Esophagus muscularis mucosa (tissue), 4 donors: ENCODE measurements at regions not wholly inside any gene's neighbourhood (a gene's known extent, or its start where the extent isn't known, plus 50 kb on each side); places are given as distances from the start of the nearest gene placed in this dataset.

ENCODE experiments used
- DNase-seq: peaks from one replicate; pipeline ENCODE4 v3.0.0-alpha.2; 2017; ENCODE audit errors: extremely low spot score
- H3K27ac ChIP-seq, 4 donors: fragments of 200-600 bp; sonication (generic); replicated peaks in 1 of 4; 1 replicate in 3 of 4; 2 replicates in 1 of 4; pipeline ENCODE4 v1.5.1; 2016 to 2019; ENCODE audit warnings: mild to moderate bottlenecking in 1 of 4
- H3K27me3 ChIP-seq, 4 donors: fragments of 200-600 bp; sonication (generic); one replicate each; pipeline versions ENCODE4 v1.5.1 to v1.6.0; 2016 to 2019
- H3K36me3 ChIP-seq, 4 donors: fragments of 200-600 bp; sonication (generic); one replicate each; pipeline ENCODE4 v1.5.1; 2016 to 2019
- H3K4me1 ChIP-seq, 4 donors: fragments of 200-600 bp; sonication (generic); one replicate each; pipeline ENCODE4 v1.5.1; 2016 to 2019
- H3K4me3 ChIP-seq, 4 donors: fragments of 200-600 bp; sonication (generic); 1 replicate in 2 of 4; 2 replicates in 2 of 4; pipeline ENCODE4 v1.5.1; 2016 to 2019; ENCODE audit warnings: mild to moderate bottlenecking in 4 of 4, moderate library complexity in 1 of 4
- H3K9me3 ChIP-seq, 4 donors: fragments of 200-600 bp; sonication (generic); 1 replicate in 3 of 4; 2 replicates in 1 of 4; pipeline ENCODE4 v1.5.1; 2016 to 2019
- CTCF ChIP-seq, 3 experiments: fragments of 200-600 bp in 2 of 3; fragments of 450-650 bp in 1 of 3; sonication (generic) in 2 of 3; IDR thresholded peaks; one replicate each; pipeline ENCODE4 v1.5.1; 2017 to 2019; ENCODE audit warnings: antibody characterized with exemption in 3 of 3, mild to moderate bottlenecking in 2 of 3, moderate library complexity in 1 of 3
- EP300 ChIP-seq: sonication (generic); formaldehyde crosslinking; IDR thresholded peaks from one replicate; pipeline ENCODE4 v1.6.1; 2017; ENCODE audit warnings: antibody characterized with exemption
- POLR2A ChIP-seq: fragments of 450-650 bp; IDR thresholded peaks from one replicate; pipeline ENCODE4 v1.6.1; 2017; ENCODE audit warnings: antibody characterized with exemption, moderate library complexity, mild to moderate bottlenecking, low read depth
- POLR2AphosphoS5 ChIP-seq, 2 donors: sonication (generic); formaldehyde crosslinking; IDR thresholded peaks; one replicate each; pipeline ENCODE4 v1.6.1; 2017; ENCODE audit warnings: antibody characterized with exemption in 2 of 2
- WGBS: methylation state at CpG from one replicate; pipeline ENCODE4 v1.1.5; 2018; 5-methylcytosine and 5-hydroxymethylcytosine counted together
- intact Hi-C: fragments of 100-400 bp; cut with DNase I; formaldehyde crosslinking; loops from one replicate; pipeline ENCODE4 v1.15.1; 2023

DNA sequence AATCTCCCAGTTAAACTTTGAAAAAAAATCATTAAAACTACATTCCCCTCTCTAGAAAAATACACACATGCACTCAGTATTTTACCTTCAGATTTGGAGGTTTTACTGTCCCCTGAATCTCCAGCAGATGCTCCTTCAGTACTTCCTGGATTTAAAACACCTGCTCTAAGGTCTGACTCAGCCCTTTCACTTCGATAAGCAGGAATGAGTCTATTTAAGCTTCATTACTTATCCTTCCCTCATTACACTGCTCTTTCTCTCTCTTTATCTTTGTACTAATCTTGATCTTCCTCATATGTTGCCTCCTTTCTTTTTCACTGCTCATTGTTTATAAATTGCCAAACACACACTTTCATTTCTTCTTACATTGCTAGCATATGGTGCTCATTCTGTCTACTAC is 443.9 kb downstream of the DIPK2A start:
- TF ChIP-seq POLR2A (no peak), POLR2AphosphoS5 (IDR thresholded peaks at IDR 0.05) (no peak), CTCF (IDR thresholded peaks at IDR 0.05) (no peak)
- intact Hi-C loops: no loop called here
- WGBS: 50% methylated on average over 1 of the region's 1 CpG

GRCh38 chr3:144424606-144425005 is 453.0 kb downstream of the DIPK2A start:
- Histone ChIP-seq H3K4me1 (peaks cover 0 to 11% (median 8%) of the 10 kb centered on the region in 4 donors), H3K27me3 (no peaks in the 10 kb centered on the region), H3K36me3 (no peaks in the 10 kb centered on the region), H3K9me3 (no peaks in the 10 kb centered on the region), H3K27ac (no peak overlapping the region), H3K4me3 (no peak overlapping the region)
- WGBS: 42% methylated on average over 4 of the region's 4 CpGs
- no peak for DNase-seq
- TF ChIP-seq POLR2AphosphoS5 (IDR thresholded peaks at IDR 0.05): no peak
- intact Hi-C loops: no loop called here

More for the DNA sequence above, 443.9 kb downstream of the DIPK2A start:
- H3K4me1 ChIP-seq: no peaks in the 10 kb centered on the region
- DNase-seq: no peak
- no peaks in the 10 kb centered on the region for H3K27me3 ChIP-seq
- H3K36me3 ChIP-seq: no peaks in the 10 kb centered on the region
- H3K9me3 ChIP-seq: no peaks in the 10 kb centered on the region
- no peak overlapping the region for H3K4me3 ChIP-seq
- no peak overlapping the region for H3K27ac ChIP-seq

DNA sequence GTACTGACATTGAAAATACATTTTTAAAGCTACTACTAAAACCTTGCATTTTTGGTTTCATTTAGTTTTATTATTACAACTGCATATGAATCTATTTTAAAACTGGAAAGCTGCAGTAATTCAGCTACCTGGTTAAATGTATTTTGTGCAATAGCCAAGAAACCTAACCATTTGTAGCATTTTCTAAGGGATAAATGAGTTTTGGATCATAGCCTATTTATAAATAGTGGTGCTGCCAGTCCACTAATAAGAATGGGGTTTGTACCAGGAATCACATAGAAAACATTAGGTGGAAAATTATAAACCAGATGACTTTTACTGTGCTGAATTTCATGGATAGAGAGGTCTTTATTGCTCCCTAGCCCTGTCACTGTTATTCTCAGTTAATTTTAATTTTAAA is 454.7 kb downstream of the DIPK2A start:
- no peaks in the 10 kb centered on the region for H3K27me3 ChIP-seq

DNA sequence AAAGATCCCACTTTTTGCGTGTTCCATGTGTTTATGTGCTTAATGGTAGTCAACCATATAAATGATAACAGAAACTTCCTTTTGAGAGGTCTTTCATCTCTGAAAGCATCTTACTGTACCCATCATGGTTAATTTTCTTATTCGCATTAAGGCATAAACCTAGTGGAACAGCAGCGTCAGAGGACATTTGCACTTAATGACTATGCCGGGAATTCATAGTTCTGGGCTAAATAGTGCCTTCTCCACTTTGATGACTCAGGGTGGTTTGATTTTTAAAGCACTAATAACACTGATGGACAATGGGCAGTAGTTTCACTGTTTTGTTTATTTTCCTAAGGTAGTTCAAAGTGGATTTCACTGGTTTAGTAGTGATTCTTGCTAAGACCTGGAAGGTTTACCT is 455.3 kb downstream of the DIPK2A start:
- no peaks in the 10 kb centered on the region for H3K36me3 ChIP-seq
- WGBS: 92% methylated on average over 4 of the region's 4 CpGs
- H3K27me3 ChIP-seq: no peaks in the 10 kb centered on the region
- DNase-seq: no peak
- intact Hi-C loops: no loop called here
- no peaks in the 10 kb centered on the region for H3K9me3 ChIP-seq
- peaks cover 0 to 11% (median 8%) of the 10 kb centered on the region in 4 donors for H3K4me1 ChIP-seq
- no peak overlapping the region for H3K4me3 ChIP-seq
- no peak overlapping the region for H3K27ac ChIP-seq
- TF ChIP-seq CTCF (IDR thresholded peaks at IDR 0.05) (no peak), POLR2AphosphoS5 (IDR thresholded peaks at IDR 0.05) (no peak), POLR2A (no peak), EP300 (no peak)

More for the DNA sequence above, 454.7 kb downstream of the DIPK2A start:
- DNase-seq: no peak
- Histone ChIP-seq H3K9me3 (no peaks in the 10 kb centered on the region), H3K4me1 (peaks cover 0 to 11% (median 8%) of the 10 kb centered on the region in 4 donors), H3K27ac (no peak overlapping the region), H3K4me3 (no peak overlapping the region), H3K36me3 (no peaks in the 10 kb centered on the region)
- no peak for TF ChIP-seq POLR2A
- TF ChIP-seq EP300: no peak
- no peak for TF ChIP-seq POLR2AphosphoS5 (IDR thresholded peaks at IDR 0.05)
- no peak for TF ChIP-seq CTCF (IDR thresholded peaks at IDR 0.05)
- intact Hi-C loops: no loop called here

DNA sequence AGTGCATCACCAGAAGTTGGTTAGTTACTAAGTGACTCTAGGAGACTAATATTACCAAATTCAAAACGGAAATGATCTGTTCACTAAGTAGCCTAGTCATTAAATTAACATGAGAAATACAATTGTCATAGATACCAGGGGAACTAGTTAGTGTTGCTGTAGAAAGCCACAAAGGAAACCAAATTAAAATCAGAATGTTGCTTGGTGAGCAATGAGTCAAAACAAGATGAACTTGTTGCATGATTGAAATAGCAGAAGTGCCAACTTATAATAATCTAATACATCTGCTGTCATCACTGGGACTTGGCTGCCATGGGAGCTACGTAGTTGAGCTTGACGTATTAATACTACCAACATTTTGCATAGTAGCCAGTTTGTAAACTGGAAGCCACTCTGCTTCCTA is 458.1 kb downstream of the DIPK2A start:
- 74% methylated on average over 3 of the region's 3 CpGs for WGBS
- H3K27me3 ChIP-seq: no peaks in the 10 kb centered on the region
- DNase-seq: no peak
- H3K27ac ChIP-seq: no peak overlapping the region
- intact Hi-C loops: no loop called here
- no peak for TF ChIP-seq CTCF (IDR thresholded peaks at IDR 0.05)
- TF ChIP-seq POLR2A: no peak
- no peak for TF ChIP-seq EP300
- no peak for TF ChIP-seq POLR2AphosphoS5 (IDR thresholded peaks at IDR 0.05)
- H3K36me3 ChIP-seq: no peaks in the 10 kb centered on the region
- no peaks in the 10 kb centered on the region for H3K9me3 ChIP-seq
- no peak overlapping the region for H3K4me3 ChIP-seq
- H3K4me1 ChIP-seq: peaks cover 0 to 6% (median 3%) of the 10 kb centered on the region in 4 donors
